DND-41 (cell line): ENCODE measurements at regions not wholly inside any gene's neighbourhood (a gene's known extent, or its start where the extent isn't known, plus 50 kb on each side); places are given as distances from the start of the nearest gene placed in this dataset.

Experiments
- ATAC-seq: fragments of 200-7000 bp; cut with Tn5 transposase; 3 replicates; pipeline ENCODE4 v1.9.1; 2021; ENCODE audit warnings: low read depth; ENCODE audit not compliant: insufficient read depth
- DNase-seq: peaks from one replicate; pipeline ENCODE4 v3.0.0-alpha.2; 2020
- H2AFZ ChIP-seq: 2 replicates; pipeline ENCODE4 v1.6.0; 2012; ENCODE audit warnings: low read depth, low read length
- H3K27ac ChIP-seq: 2 replicates; pipeline ENCODE4 v1.5.1; 2012; ENCODE audit warnings: low read length, inconsistent platforms
- H3K27me3 ChIP-seq: fragments of 200-600 bp; sonication (generic); 2 replicates; pipeline ENCODE4 v1.6.0; 2012; ENCODE audit warnings: low read length, mild to moderate bottlenecking, inconsistent platforms; ENCODE audit not compliant: insufficient read depth, poor library complexity
- H3K36me3 ChIP-seq: 2 replicates; pipeline ENCODE4 v1.5.1; 2012; ENCODE audit warnings: low read length, inconsistent platforms; ENCODE audit not compliant: insufficient read depth
- H3K4me1 ChIP-seq: 2 replicates; pipeline ENCODE4 v1.5.1; 2012; ENCODE audit warnings: mild to moderate bottlenecking, low read length; ENCODE audit not compliant: insufficient read depth
- H3K4me2 ChIP-seq: 2 replicates; pipeline ENCODE4 v1.6.0; 2012; ENCODE audit warnings: mild to moderate bottlenecking, moderate library complexity, low read length, inconsistent platforms; ENCODE audit not compliant: insufficient read depth
- H3K4me3 ChIP-seq, 2 experiments: fragments of 200-600 bp in 1 of 2; shearing (Covaris generic) in 1 of 2; 2 replicates each; pipeline ENCODE4 v1.5.1; 2012 to 2016; ENCODE audit warnings: inconsistent platforms in 2 of 2, low read length in 2 of 2, mild to moderate bottlenecking in 2 of 2, low read depth in 1 of 2, moderate library complexity in 1 of 2
- H3K79me2 ChIP-seq: 2 replicates; pipeline ENCODE4 v1.6.0; 2012; ENCODE audit warnings: low read length, inconsistent platforms; ENCODE audit not compliant: insufficient read depth
- H3K9ac ChIP-seq: 2 replicates; pipeline ENCODE4 v1.6.0; 2012; ENCODE audit warnings: low read depth, mild to moderate bottlenecking, inconsistent platforms, low read length, moderate library complexity
- H3K9me3 ChIP-seq: 2 replicates; pipeline ENCODE4 v1.5.1; 2012; ENCODE audit warnings: low read length, moderate library complexity, mild to moderate bottlenecking, inconsistent platforms; ENCODE audit not compliant: insufficient read depth, severe bottlenecking
- H4K20me1 ChIP-seq: 2 replicates; pipeline ENCODE4 v1.6.0; 2012; ENCODE audit warnings: low read length; ENCODE audit not compliant: insufficient read depth
- EZH2 ChIP-seq: IDR thresholded peaks from 3 replicates; pipeline ENCODE4 v1.6.1; 2012; ENCODE audit warnings: borderline replicate concordance, low read depth, mild to moderate bottlenecking, moderate library complexity, low read length, inconsistent platforms; ENCODE audit not compliant: severe bottlenecking
- TF ChIP-seq, protein P1 (sequence below): IDR thresholded peaks from 2 replicates; pipeline ENCODE4 v1.5.1; 2012; ENCODE audit warnings: borderline replicate concordance, low read length, moderate library complexity, mild to moderate bottlenecking; ENCODE audit not compliant: poor library complexity, severe bottlenecking; ENCODE audit errors: extremely low read depth

DNA sequence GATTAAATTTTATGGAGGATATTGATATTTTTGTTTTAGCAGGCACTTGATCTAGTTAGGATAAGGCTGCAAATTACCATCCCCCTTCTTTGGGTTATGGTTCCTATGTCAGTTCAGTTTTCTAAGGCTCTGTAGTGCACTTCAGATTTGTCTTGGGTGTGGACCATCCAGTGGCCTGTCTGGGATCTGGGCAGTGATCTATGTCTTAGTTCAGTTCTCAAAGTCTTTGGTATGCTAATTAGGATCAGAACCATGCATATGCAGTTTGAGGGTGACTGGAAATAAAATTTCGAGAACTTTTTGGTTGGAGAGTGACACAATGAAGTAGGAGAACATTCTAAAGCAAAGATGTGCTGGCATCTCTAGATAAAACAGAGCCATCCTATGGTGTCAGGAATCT, 388.2 kb downstream of the MID1IP1 start:
- H3K4me3 ChIP-seq: no peak overlapping the region
- peaks cover 7% of the 10 kb centered on the region for H3K4me1 ChIP-seq
- no peaks in the 10 kb centered on the region for H3K27me3 ChIP-seq
- no peaks in the 10 kb centered on the region for H3K9me3 ChIP-seq
- no peaks in the 10 kb centered on the region for H3K36me3 ChIP-seq
- DNase-seq: no peak
- H3K27ac ChIP-seq: no peak overlapping the region
- ATAC-seq: no peak
- no peak overlapping the region for H2AFZ ChIP-seq
- H4K20me1 ChIP-seq: no peaks in the 10 kb centered on the region
- TF ChIP-seq EZH2: no peak
- TF ChIP-seq, protein P1, sequence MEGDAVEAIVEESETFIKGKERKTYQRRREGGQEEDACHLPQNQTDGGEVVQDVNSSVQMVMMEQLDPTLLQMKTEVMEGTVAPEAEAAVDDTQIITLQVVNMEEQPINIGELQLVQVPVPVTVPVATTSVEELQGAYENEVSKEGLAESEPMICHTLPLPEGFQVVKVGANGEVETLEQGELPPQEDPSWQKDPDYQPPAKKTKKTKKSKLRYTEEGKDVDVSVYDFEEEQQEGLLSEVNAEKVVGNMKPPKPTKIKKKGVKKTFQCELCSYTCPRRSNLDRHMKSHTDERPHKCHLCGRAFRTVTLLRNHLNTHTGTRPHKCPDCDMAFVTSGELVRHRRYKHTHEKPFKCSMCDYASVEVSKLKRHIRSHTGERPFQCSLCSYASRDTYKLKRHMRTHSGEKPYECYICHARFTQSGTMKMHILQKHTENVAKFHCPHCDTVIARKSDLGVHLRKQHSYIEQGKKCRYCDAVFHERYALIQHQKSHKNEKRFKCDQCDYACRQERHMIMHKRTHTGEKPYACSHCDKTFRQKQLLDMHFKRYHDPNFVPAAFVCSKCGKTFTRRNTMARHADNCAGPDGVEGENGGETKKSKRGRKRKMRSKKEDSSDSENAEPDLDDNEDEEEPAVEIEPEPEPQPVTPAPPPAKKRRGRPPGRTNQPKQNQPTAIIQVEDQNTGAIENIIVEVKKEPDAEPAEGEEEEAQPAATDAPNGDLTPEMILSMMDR: no peak
- H3K9ac ChIP-seq: no peak overlapping the region
- no peak overlapping the region for H3K4me2 ChIP-seq
- H3K79me2 ChIP-seq: no peaks in the 10 kb centered on the region

DNA sequence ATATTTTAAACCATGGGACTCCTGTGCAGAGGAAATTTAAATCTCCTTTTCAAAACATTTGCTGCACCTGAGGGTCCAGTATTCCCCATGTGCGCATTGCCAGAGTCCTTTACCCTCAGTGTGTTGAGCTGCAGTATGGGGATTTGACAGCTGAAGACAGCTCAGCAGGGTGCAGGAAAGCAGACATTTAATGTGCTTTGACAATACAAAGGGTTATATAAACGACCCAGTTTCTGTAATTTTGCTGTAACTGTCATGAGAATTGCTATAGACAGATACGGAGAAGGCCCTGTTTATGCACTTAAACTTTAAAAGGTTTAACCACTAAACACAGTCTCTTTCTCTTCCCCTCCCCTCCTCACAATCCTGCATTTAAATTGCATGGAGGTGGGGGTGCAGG, 393.4 kb downstream of the MID1IP1 start:
- no peaks in the 10 kb centered on the region for H3K79me2 ChIP-seq
- H3K27me3 ChIP-seq: no peaks in the 10 kb centered on the region
- H3K9ac ChIP-seq: peak overlapping the region; percentile 42
- no peaks in the 10 kb centered on the region for H3K36me3 ChIP-seq
- no peaks in the 10 kb centered on the region for H3K9me3 ChIP-seq
- H4K20me1 ChIP-seq: no peaks in the 10 kb centered on the region
- TF ChIP-seq, protein P1: no peak
- no peak for TF ChIP-seq EZH2
- H2AFZ ChIP-seq: 0 out of 2 replicates have a peak overlapping the region, but pooled peaks have one; percentile 73
- no peak for ATAC-seq
- H3K27ac ChIP-seq: peak overlapping the region; percentile 91
- peak overlapping the region; percentile 67 for H3K4me2 ChIP-seq
- H3K4me1 ChIP-seq: peaks cover 53% of the 10 kb centered on the region
- H3K4me3 ChIP-seq: peak overlapping the region in 1 of 2 experiments; percentile 42; a peak in 2 of 4 replicates
- DNase-seq: no peak

DNA sequence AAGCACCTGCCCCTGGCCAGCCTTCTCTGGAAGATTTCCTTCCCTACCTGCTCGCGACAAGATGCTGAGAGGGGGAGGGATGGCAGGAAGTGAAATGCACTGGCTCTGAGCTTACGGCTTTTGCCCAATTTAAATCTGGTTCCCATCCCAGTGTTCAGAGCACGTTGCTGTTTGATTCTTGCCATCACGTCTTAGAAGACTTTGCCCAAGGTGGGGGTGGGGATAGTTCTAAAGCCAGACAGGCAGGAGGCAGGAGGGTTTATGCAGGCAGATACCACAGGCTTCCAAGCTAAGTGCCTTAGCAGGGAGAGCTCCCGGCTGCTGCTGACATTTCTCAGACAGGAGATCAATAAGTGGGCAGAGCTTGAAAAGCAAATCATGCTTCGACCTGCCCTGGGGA, 393.9 kb downstream of the MID1IP1 start:
- no peaks in the 10 kb centered on the region for H3K9me3 ChIP-seq
- TF ChIP-seq, protein P1: no peak
- TF ChIP-seq EZH2: no peak
- DNase-seq (peak; percentile 47), ATAC-seq (peak; percentile 8; the same call in 1 of the 3 replicates)
- no peaks in the 10 kb centered on the region for H4K20me1 ChIP-seq
- no peaks in the 10 kb centered on the region for H3K36me3 ChIP-seq
- peak overlapping the region; percentile 73 for H2AFZ ChIP-seq
- no peaks in the 10 kb centered on the region for H3K27me3 ChIP-seq
- peaks cover 55% of the 10 kb centered on the region for H3K4me1 ChIP-seq
- H3K27ac ChIP-seq: peak overlapping the region; percentile 91
- no peaks in the 10 kb centered on the region for H3K79me2 ChIP-seq
- H3K9ac ChIP-seq: peak overlapping the region; percentile 42
- peak overlapping the region in 1 of 2 experiments; percentile 42; a peak in 2 of 4 replicates for H3K4me3 ChIP-seq
- peak overlapping the region; percentile 67 for H3K4me2 ChIP-seq
